ENCODE measurements at regions not wholly inside any gene's neighbourhood (a gene's known extent, or its start where the extent isn't known, plus 50 kb on each side); places are given as distances from the start of the nearest gene placed in this dataset.
A peak's percentile ranks its signal among the peaks of the same experiment; 100 is the strongest.

DNA sequence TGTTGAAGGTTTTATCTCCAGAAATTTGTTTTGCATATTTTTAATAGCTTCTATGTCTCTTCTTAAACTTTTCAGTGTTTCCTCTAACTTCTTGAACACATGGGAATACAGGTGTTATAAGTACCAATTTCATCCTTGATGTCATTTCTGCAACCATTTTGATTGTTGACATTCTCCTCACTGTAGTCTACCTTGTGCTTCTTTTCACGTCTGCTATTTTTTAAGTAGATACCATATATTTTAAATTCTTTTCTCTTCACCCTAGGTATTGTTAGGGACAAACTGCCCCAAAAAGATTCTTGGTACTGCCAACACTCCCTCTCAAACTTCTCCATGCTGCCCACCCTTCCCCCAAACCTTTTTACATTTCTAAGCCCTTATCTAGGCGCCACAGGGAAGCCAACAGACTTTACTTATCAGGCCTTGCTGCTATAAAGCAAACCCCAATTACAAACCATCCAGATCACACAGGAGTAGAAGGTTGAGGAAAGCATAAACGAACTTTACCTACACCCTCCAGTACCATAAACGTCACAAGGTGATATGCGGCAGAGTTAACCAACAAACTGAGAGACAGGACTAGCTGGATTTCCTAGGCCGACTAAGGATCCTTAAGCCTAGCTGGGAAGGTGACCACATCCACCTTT lies 1165.3 kb downstream of the TAF11L14 start:
- H3K27ac Mint-ChIP-seq, result peak overlapping the region; percentile 3 to 83 (median 71); a peak in 3 of 7 replicates

More for the DNA sequence above, 1165.3 kb downstream of the TAF11L14 start:
- H2AFZ ChIP-seq (ENCODE audit: low read length), result peak overlapping the region; percentile 88
- no peak overlapping the region for H3K18ac ChIP-seq (ENCODE audit: insufficient read length, low read depth, low read length)
- H3T11ph ChIP-seq (ENCODE audit: low read length), result no peak overlapping the region
- H3K4me3 Mint-ChIP-seq, result no peak overlapping the region; a peak in 1 of 5 replicates
- no peak overlapping the region for H3K4ac ChIP-seq (ENCODE audit: low read depth, low read length)
- no peak overlapping the region for H2AK5ac ChIP-seq (ENCODE audit: insufficient read length, low read length)
- H3K36me3 Mint-ChIP-seq (ENCODE audit: insufficient read depth in 1 of 3, low read depth in 3 of 3), result peaks cover 0 to 2% (median 0%) of the 10 kb centered on the region in 3 experiments; a peak in 1 of 7 replicates
- no peaks in the 10 kb centered on the region for H3K9me3 ChIP-seq (ENCODE audit: control insufficient read depth, low read depth, low read length)
- no peaks in the 10 kb centered on the region for H3K23me2 ChIP-seq (ENCODE audit: insufficient read length, low read depth, low read length, poor library complexity, severe bottlenecking)
- no peaks in the 10 kb centered on the region for H3K27me3 ChIP-seq (ENCODE audit: insufficient read depth, low read length)
- no peak overlapping the region for H3K4me2 ChIP-seq (ENCODE audit: insufficient read depth, insufficient read length, low read length)
- H3K9me3 Mint-ChIP-seq, result no peaks in the 10 kb centered on the region; a peak in 1 of 5 replicates
- H2BK15ac ChIP-seq (ENCODE audit: low read depth, low read length), result no peak overlapping the region
- H3K27me3 Mint-ChIP-seq (ENCODE audit: low read depth), result no peaks in the 10 kb centered on the region
- H3K23ac ChIP-seq (ENCODE audit: insufficient read length, low read depth, low read length), result no peak overlapping the region
- H2BK12ac ChIP-seq (ENCODE audit: insufficient read length, low read depth, low read length), result no peak overlapping the region
- no peak overlapping the region for H2BK5ac ChIP-seq (ENCODE audit: insufficient read length, low read length)
- no peak overlapping the region for H2BK120ac ChIP-seq (ENCODE audit: low read depth, low read length, poor library complexity, severe bottlenecking)
- H3K79me1 ChIP-seq (ENCODE audit: insufficient read depth, low read depth, low read length, poor library complexity, severe bottlenecking), result no peaks in the 10 kb centered on the region
- no peaks in the 10 kb centered on the region for H3K79me2 ChIP-seq (ENCODE audit: insufficient read depth, low read length)
- H4K91ac ChIP-seq (ENCODE audit: insufficient read length, low read depth, low read length), result no peak overlapping the region
- TF ChIP-seq, protein P1, sequence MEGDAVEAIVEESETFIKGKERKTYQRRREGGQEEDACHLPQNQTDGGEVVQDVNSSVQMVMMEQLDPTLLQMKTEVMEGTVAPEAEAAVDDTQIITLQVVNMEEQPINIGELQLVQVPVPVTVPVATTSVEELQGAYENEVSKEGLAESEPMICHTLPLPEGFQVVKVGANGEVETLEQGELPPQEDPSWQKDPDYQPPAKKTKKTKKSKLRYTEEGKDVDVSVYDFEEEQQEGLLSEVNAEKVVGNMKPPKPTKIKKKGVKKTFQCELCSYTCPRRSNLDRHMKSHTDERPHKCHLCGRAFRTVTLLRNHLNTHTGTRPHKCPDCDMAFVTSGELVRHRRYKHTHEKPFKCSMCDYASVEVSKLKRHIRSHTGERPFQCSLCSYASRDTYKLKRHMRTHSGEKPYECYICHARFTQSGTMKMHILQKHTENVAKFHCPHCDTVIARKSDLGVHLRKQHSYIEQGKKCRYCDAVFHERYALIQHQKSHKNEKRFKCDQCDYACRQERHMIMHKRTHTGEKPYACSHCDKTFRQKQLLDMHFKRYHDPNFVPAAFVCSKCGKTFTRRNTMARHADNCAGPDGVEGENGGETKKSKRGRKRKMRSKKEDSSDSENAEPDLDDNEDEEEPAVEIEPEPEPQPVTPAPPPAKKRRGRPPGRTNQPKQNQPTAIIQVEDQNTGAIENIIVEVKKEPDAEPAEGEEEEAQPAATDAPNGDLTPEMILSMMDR (conservative IDR thresholded peaks at IDR 0.05), result no peak
- H3K14ac ChIP-seq (ENCODE audit: insufficient read depth, low read length), result no peak overlapping the region
- no peak overlapping the region for H2BK20ac ChIP-seq (ENCODE audit: low read depth, low read length, poor library complexity, severe bottlenecking)
- peaks cover 50 to 52% of the 10 kb centered on the region in 2 experiments for H3K4me1 Mint-ChIP-seq
- WGBS (ENCODE audit: extremely low coverage, insufficient read length, low lambda C conversion rate), result no CpG with 5 or more reads among the region's 6 CpGs
- H4K20me1 ChIP-seq (ENCODE audit: control insufficient read depth, insufficient read depth, insufficient read length), result no peaks in the 10 kb centered on the region
- no peak overlapping the region for H3K56ac ChIP-seq (ENCODE audit: insufficient read length, low read depth, low read length)
- no peak overlapping the region for H4K5ac ChIP-seq (ENCODE audit: insufficient read length, low read depth, low read length)
- H4K8ac ChIP-seq (replicated peaks; ENCODE audit: insufficient read length, low read depth, low read length), result no peak overlapping the region
- no peak for DNase-seq
- no peak overlapping the region for H3K9ac ChIP-seq (ENCODE audit: extremely low read depth, insufficient read length, low read length)
- no peak overlapping the region for H3K27ac ChIP-seq (ENCODE audit: insufficient read length, low read depth, low read length)
- peaks cover 2% of the 10 kb centered on the region; the same call in 1 of the 2 replicates for H3K4me1 ChIP-seq (ENCODE audit: insufficient read depth, low read length)

All from H9 (cell line).